RWPE1 (cell line): ENCODE measurements at regions not wholly inside any gene's neighbourhood (a gene's known extent, or its start where the extent isn't known, plus 50 kb on each side); places are given as distances from the start of the nearest gene placed in this dataset.

Source experiments
- CTCF ChIA-PET: fragments of 350-600 bp; sonication (Branson Sonifier 250); formaldehyde crosslinking; extraction: SDS; loops from one replicate; lab custom pipeline; 2021; lab: Yijun Ruan, JAX
- POLR2A ChIA-PET: fragments of 400-600 bp; formaldehyde crosslinking; extraction: SDS; loops from one replicate; lab custom pipeline; 2020; ENCODE audit warnings: antibody characterized with exemption; ENCODE audit not compliant: low non-redundant PET; lab: Yijun Ruan, JAX
- DNase-seq: peaks from one replicate; pipeline ENCODE4 v3.0.0; 2012; ENCODE audit warnings: low spot score
- H3K27ac ChIP-seq: fragments of 450-650 bp; 2 replicates; pipeline ENCODE4 v1.5.1; 2017
- CTCF ChIP-seq: fragments of 450-650 bp; conservative IDR thresholded peaks from 2 replicates; pipeline ENCODE4 v1.5.1; 2017; ENCODE audit warnings: low read depth, mild to moderate bottlenecking

DNA sequence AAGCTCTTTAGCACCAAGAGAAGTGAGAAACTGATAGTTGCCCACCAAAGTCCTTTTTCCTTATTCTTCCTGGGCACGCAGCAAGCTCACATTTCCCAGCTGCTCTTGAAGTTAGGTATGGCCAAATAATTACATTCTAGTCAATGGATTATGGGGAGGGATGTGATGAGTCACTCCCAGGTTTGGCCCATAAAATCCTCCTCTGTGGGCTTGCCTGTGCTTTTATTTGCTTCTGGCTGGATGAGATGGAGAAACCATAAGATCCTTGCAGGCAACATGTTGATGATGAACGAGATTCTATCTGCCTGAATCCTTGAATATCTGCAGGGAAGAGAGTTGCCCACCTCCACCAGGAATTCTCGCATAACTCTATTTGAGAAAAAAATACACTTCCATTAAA lies 568.3 kb upstream of the SALL1 start:
- CTCF ChIA-PET: no interaction called here
- TF ChIP-seq CTCF: no peak
- no peak for DNase-seq

DNA sequence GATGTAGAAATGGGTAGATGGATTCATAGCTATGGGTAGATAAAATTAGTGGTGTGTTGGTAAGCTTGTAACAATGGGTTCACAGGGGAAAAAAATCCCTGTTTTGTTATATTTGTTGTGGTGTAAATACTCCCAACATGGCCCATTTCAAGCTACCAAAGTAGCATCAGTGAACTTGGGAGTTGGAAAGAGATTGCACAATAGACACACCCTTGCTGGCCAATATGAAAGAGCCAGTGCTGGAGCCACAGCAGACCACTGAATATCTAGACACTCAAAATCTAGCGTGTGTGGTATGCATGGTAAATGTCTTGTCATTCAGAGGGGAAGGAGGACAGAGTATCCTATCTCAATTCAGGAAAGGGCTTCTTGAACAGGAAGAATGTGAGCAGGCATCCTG lies 565.1 kb upstream of the SALL1 start:
- ChIA-PET POLR2A (no interaction called here), CTCF (no interaction called here)
- H3K27ac ChIP-seq: no peak overlapping the region
- no peak for DNase-seq
- no peak for TF ChIP-seq CTCF

More for the DNA sequence above, 568.3 kb upstream of the SALL1 start:
- POLR2A ChIA-PET: no interaction called here
- no peak overlapping the region for H3K27ac ChIP-seq

DNA sequence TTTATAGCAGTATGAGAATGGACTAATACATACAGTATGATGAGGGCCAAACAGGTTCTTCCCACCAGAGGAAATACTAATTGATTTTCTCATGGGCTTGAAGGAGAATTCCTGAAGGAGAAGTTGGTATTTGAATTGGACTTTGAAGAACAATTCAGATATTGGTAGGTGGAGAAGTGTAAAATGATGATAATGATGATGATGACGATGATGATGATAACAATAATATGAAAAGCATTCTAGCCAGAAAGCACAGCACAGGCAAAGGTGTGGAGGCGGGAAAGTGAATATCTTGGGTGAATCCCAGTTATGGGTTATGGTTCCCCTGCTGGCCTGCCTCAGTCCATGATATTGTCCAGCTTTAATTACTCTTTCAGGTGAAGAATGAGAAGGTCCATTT lies 562.4 kb upstream of the SALL1 start:
- no peak overlapping the region for H3K27ac ChIP-seq
- ChIA-PET CTCF (no interaction called here), POLR2A (no interaction called here)
- no peak for DNase-seq
- no peak for TF ChIP-seq CTCF

DNA sequence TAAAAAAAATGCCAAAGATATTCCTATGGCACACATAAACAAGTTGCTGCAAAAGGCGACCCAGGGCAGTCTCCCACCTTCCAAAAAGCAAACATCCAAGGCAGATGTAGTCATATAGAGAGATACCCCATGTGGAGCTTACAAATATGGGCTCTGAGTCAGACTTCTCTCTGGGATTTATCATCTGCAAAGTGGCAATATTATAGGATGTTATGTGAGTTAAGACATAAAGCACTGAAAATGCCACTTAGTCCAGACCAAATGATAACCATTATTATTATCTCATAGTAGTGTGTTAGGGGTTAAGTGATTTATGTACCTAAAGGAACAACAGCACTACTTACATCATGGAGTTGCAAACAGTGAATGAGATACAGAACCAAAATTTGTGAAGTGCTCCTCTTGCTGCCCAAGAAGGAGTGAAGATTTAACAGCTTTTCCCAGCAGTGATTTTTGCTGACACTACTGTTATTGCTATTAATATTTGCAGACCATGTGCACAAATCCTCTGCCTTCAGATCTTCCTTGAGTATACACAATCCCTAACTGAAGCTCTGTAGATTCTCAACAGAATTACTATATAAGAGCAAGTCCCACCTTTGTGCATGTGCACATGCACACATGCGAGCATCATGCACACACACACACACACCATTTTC lies 560.0 kb upstream of the SALL1 start:
- TF ChIP-seq CTCF: no peak
- DNase-seq: no peak
- no peak overlapping the region for H3K27ac ChIP-seq
- ChIA-PET CTCF (no interaction called here), POLR2A (no interaction called here)

DNA sequence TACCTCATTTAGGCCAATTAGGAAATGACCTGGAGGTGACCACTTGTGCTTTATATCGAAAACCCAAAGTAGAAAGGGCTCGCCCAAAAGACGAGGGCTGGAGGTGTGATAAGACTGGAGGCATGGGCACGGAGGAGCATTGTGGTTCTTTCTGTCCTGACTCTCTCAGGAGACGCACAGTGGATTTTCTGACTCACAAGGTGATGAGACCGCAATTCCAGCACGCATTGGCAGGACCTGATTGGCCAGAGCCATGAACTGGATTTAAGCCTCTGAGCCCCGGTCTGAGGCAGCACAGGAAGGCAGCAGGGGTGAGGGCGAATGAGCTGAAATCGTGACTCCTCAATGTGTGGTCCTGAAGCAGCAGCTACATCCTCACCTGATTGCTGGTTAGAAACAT lies 559.1 kb upstream of the SALL1 start:
- ChIA-PET POLR2A (no interaction called here), CTCF (interaction anchor here (0.6 kb wide), 2 partner anchors 320 to 1680 kb away, joined by 3 to 7 read pairs; no protein-coding TSS in a partner anchor)
- DNase-seq: no peak
- TF ChIP-seq CTCF: no peak
- H3K27ac ChIP-seq: no peak overlapping the region

DNA sequence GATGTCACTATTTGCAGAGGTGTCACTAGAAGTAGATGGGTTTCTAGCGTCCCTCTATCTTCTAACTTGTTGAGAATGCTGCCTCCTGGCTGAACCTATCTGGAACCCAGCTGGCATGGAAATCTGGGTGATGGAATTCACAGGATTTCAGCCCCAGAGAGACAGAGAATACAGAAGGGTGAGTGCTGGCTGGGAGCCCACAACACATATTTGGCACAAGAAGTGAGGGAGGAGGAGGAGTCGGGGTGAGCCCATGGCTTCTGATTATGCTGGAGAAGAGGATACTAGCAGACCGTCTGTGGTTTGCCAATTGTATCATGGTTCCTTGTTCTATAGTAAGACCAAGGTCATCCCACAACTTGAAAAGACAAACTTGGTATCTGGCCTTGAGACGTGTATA lies 557.8 kb upstream of the SALL1 start:
- DNase-seq: no peak
- ChIA-PET POLR2A (no interaction called here), CTCF (no interaction called here)
- TF ChIP-seq CTCF: no peak
- H3K27ac ChIP-seq: no peak overlapping the region

DNA sequence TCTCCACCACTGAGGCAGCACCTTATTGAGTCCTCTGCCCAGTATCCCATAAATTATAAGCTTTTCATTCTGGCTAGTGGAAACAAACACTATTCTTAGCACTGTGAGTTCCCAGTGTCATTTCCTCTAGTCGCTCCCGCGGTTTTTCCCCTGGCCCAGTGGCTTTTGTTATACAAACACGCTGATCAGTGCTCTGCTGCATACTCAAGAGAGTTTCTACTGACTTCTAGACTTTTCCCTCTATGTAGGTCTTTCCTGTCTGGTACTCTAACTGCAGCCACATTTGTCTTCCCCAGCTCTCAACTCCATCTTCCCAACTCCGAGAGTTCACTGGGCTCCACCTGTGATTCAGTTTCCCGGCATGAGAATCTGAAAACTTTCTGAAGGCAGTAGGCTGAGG lies 556.6 kb upstream of the SALL1 start:
- no peak overlapping the region for H3K27ac ChIP-seq
- TF ChIP-seq CTCF: no peak
- ChIA-PET CTCF (no interaction called here), POLR2A (no interaction called here)
- no peak for DNase-seq
